H1 (cell line): ENCODE measurements at regions not wholly inside any gene's neighbourhood (a gene's known extent, or its start where the extent isn't known, plus 50 kb on each side); places are given as distances from the start of the nearest gene placed in this dataset.

ENCODE experiments used
- CTCF ChIA-PET: fragments of 300-600 bp; sonication (Branson Sonifier 250); formaldehyde crosslinking; loops from one replicate; lab custom pipeline; 2021; ENCODE audit not compliant: partially characterized antibody; lab: Charles Lee
- POLR2A ChIA-PET: fragments of 300-600 bp; sonication (Branson Sonifier 250); formaldehyde crosslinking; loops from one replicate; lab custom pipeline; 2021; ENCODE audit warnings: inconsistent platforms; ENCODE audit not compliant: partially characterized antibody; lab: Charles Lee
- DNase-seq, 2 experiments: peaks; one replicate each; pipeline versions ENCODE4 v3.0.0 to v3.0.0-alpha.2; 2010 to 2022; ENCODE audit warnings: low spot score in 2 of 2, low read depth in 1 of 2, mixed read lengths in 1 of 2
- FAIRE-seq: peaks from 2 replicates; lab custom pipeline; 2011; peaks lifted over from hg19 to GRCh38; lab: Jason Lieb, UNC
- H2AFZ ChIP-seq: 2 replicates; pipeline ENCODE4 v1.8.1; 2012; ENCODE audit warnings: low read length, inconsistent platforms
- H2AK5ac ChIP-seq: 2 replicates; pipeline ENCODE4 v1.6.1; 2013; ENCODE audit warnings: low read depth, low read length
- H2BK120ac ChIP-seq: replicated peaks from 2 replicates; pipeline ENCODE3; 2013; ENCODE audit warnings: low read depth, low read length, inconsistent platforms
- H2BK12ac ChIP-seq: 2 replicates; pipeline ENCODE4 v1.6.1; 2013; ENCODE audit warnings: low read depth, low read length
- H2BK15ac ChIP-seq: 2 replicates; pipeline ENCODE4 v1.6.1; 2013; ENCODE audit warnings: low read length
- H2BK20ac ChIP-seq: 2 replicates; pipeline ENCODE4 v1.6.1; 2013; ENCODE audit warnings: low read length
- H2BK5ac ChIP-seq: 2 replicates; pipeline ENCODE4 v1.6.1; 2013; ENCODE audit warnings: low read depth, low read length
- H3K14ac ChIP-seq: 2 replicates; pipeline ENCODE4 v1.6.1; 2013; ENCODE audit warnings: inconsistent platforms; ENCODE audit not compliant: insufficient read length
- H3K18ac ChIP-seq: 2 replicates; pipeline ENCODE4 v1.6.1; 2013; ENCODE audit warnings: low read length; ENCODE audit errors: extremely low read depth
- H3K23ac ChIP-seq: 2 replicates; pipeline ENCODE4 v1.6.1; 2013; ENCODE audit warnings: inconsistent platforms; ENCODE audit not compliant: insufficient read length
- H3K23me2 ChIP-seq: 2 replicates; pipeline ENCODE4 v1.6.1; 2013; ENCODE audit warnings: low read depth, low read length
- H3K27ac ChIP-seq: 2 replicates; pipeline ENCODE4 v1.6.1; 2011; ENCODE audit warnings: low read depth, low read length, inconsistent platforms
- H3K27me3 ChIP-seq, 4 experiments: replicated peaks in 1 of 4; 1 replicate in 1 of 4; 2 replicates in 3 of 4; pipeline versions ENCODE4 v1.6.1 to v1.8.1; 2011 to 2013; ENCODE audit warnings: low read length in 3 of 4, mild to moderate bottlenecking in 3 of 4, inconsistent platforms in 2 of 4, mixed read lengths in 2 of 4, moderate library complexity in 1 of 4; ENCODE audit not compliant: control insufficient read depth in 3 of 4, insufficient read depth in 3 of 4; ENCODE audit errors: extremely low read depth in 1 of 4
- H3K36me3 ChIP-seq, 4 experiments: 2 replicates each; pipeline versions ENCODE4 v1.6.1 to v1.8.1; 2011 to 2013; ENCODE audit warnings: mild to moderate bottlenecking in 4 of 4, low read length in 3 of 4, moderate library complexity in 2 of 4, control low read depth in 1 of 4, inconsistent platforms in 1 of 4; ENCODE audit not compliant: insufficient read depth in 4 of 4, control insufficient read depth in 2 of 4
- H3K4ac ChIP-seq: replicated peaks from 2 replicates; pipeline ENCODE3; 2013; ENCODE audit warnings: low read length, low read depth, mixed read lengths, inconsistent platforms; ENCODE audit not compliant: insufficient read length
- H3K4me1 ChIP-seq, 4 experiments: replicated peaks in 1 of 4; 1 replicate in 1 of 4; 2 replicates in 3 of 4; pipeline versions ENCODE4 v1.6.1 to v1.8.1; 2011 to 2013; ENCODE audit warnings: low read length in 3 of 4, inconsistent platforms in 2 of 4, mixed read lengths in 1 of 4; ENCODE audit not compliant: insufficient read depth in 4 of 4, control insufficient read depth in 3 of 4
- H3K4me2 ChIP-seq, 2 experiments: 2 replicates each; pipeline versions ENCODE4 v1.6.1 to v1.8.1; 2011 to 2013; ENCODE audit warnings: low read depth in 2 of 2, low read length in 2 of 2, control low read depth in 1 of 2, inconsistent platforms in 1 of 2, mild to moderate bottlenecking in 1 of 2; ENCODE audit not compliant: insufficient read depth in 1 of 2
- H3K4me3 ChIP-seq, 4 experiments: fragments of 200-600, 300-600 bp in 1 of 4; sonication (generic), shearing (Covaris generic), sonication (Bioruptor Twin) in 1 of 4; 2 replicates each; pipeline versions ENCODE4 v1.5.1 to v1.8.1; 2011 to 2016; ENCODE audit warnings: low read length in 4 of 4, low read depth in 3 of 4, control low read depth in 2 of 4, inconsistent platforms in 2 of 4, mild to moderate bottlenecking in 2 of 4, mixed read lengths in 1 of 4, moderate library complexity in 1 of 4; ENCODE audit not compliant: insufficient read depth in 2 of 4; ENCODE audit errors: extremely low read depth in 1 of 4
- H3K56ac ChIP-seq: replicated peaks from 2 replicates; pipeline ENCODE3; 2013; ENCODE audit warnings: low read depth, mild to moderate bottlenecking, mixed read lengths, low read length, inconsistent platforms; ENCODE audit not compliant: insufficient read length
- H3K79me1 ChIP-seq: 2 replicates; pipeline ENCODE4 v1.6.1; 2013; ENCODE audit warnings: low read depth, low read length, control low read depth
- H3K79me2 ChIP-seq, 2 experiments: 2 replicates each; pipeline versions ENCODE4 v1.6.1 to v1.8.1; 2012 to 2013; ENCODE audit warnings: low read length in 2 of 2, mild to moderate bottlenecking in 2 of 2, inconsistent platforms in 1 of 2; ENCODE audit not compliant: insufficient read depth in 2 of 2, control insufficient read depth in 1 of 2
- H3K9ac ChIP-seq, 4 experiments: replicated peaks in 1 of 4; 1 replicate in 1 of 4; 2 replicates in 3 of 4; pipeline versions ENCODE4 v1.6.1 to v1.8.1; 2011 to 2013; ENCODE audit warnings: low read depth in 3 of 4, low read length in 3 of 4, control low read depth in 2 of 4, mild to moderate bottlenecking in 2 of 4, moderate library complexity in 2 of 4, inconsistent platforms in 1 of 4; ENCODE audit errors: extremely low read depth in 1 of 4
- H3K9me3 ChIP-seq, 2 experiments: 2 replicates each; pipeline versions ENCODE4 v1.6.1 to v1.8.1; 2012 to 2013; ENCODE audit warnings: mild to moderate bottlenecking in 2 of 2, moderate library complexity in 2 of 2, control low read depth in 1 of 2, inconsistent platforms in 1 of 2, low read depth in 1 of 2, low read length in 1 of 2, mixed read lengths in 1 of 2; ENCODE audit not compliant: insufficient read depth in 2 of 2
- H4K20me1 ChIP-seq, 2 experiments: replicated peaks in 1 of 2; 2 replicates each; pipeline versions ENCODE3 to v1.8.1; 2011 to 2013; ENCODE audit warnings: inconsistent platforms in 2 of 2, low read length in 2 of 2, mild to moderate bottlenecking in 1 of 2; ENCODE audit not compliant: insufficient read depth in 2 of 2, control insufficient read depth in 1 of 2
- H4K5ac ChIP-seq: 2 replicates; pipeline ENCODE4 v1.6.1; 2013; ENCODE audit warnings: low read length, low read depth, mixed read lengths, inconsistent platforms; ENCODE audit not compliant: insufficient read length
- H4K8ac ChIP-seq: 2 replicates; pipeline ENCODE4 v1.8.0; 2013; ENCODE audit warnings: mild to moderate bottlenecking, moderate library complexity, low read length, inconsistent platforms; ENCODE audit not compliant: insufficient read depth; ENCODE audit errors: extremely low read depth
- H4K91ac ChIP-seq: replicated peaks from 2 replicates; pipeline ENCODE3; 2013; ENCODE audit warnings: low read length, mixed read lengths, inconsistent platforms; ENCODE audit not compliant: insufficient read length
- CREB1 ChIP-seq: IDR thresholded peaks from 2 replicates; pipeline ENCODE4 v1.6.1; 2012; ENCODE audit warnings: inconsistent platforms
- GABPA ChIP-seq: IDR thresholded peaks from 2 replicates; pipeline ENCODE4 v1.6.1; 2011; ENCODE audit warnings: mild to moderate bottlenecking, low read length, moderate library complexity, borderline replicate concordance; ENCODE audit not compliant: insufficient read depth
- HDAC6 ChIP-seq: IDR thresholded peaks from one replicate; pipeline ENCODE4 v1.7.1; 2012; ENCODE audit warnings: low read depth, mild to moderate bottlenecking, inconsistent platforms, low read length, moderate library complexity
- MAX ChIP-seq: IDR thresholded peaks from 2 replicates; pipeline ENCODE4 v1.6.1; 2012; ENCODE audit warnings: inconsistent platforms
- NRF1 ChIP-seq: IDR thresholded peaks from 2 replicates; pipeline ENCODE4 v1.6.1; 2011; ENCODE audit warnings: mild to moderate bottlenecking, low read depth, low read length, improper control_type of control experiment
- RNF2 ChIP-seq: fragments of 200-900, 300-1000 bp; sonication (generic); IDR thresholded peaks from 2 replicates; pipeline ENCODE4 v1.7.1; 2016; ENCODE audit warnings: borderline replicate concordance, low read depth, mild to moderate bottlenecking, antibody characterized with exemption, low read length; ENCODE audit not compliant: poor library complexity, severe bottlenecking; ENCODE audit errors: missing control alignments
- TCF12 ChIP-seq: IDR thresholded peaks from 2 replicates; pipeline ENCODE4 v1.6.1; 2011; ENCODE audit warnings: low read depth, mild to moderate bottlenecking, low read length
- WGBS, 2 experiments: shearing (Covaris generic) in 1 of 2; methylation state at CpG; one replicate each; pipeline versions ENCODE4 v1.1.6 to v1.1.7; 2013 to 2015; ENCODE audit warnings: low lambda C conversion rate in 2 of 2, mixed read lengths in 2 of 2, inconsistent platforms in 1 of 2, low coverage in 1 of 2, missing lambda C conversion rate in 1 of 2; ENCODE audit not compliant: insufficient replicate concordance in 2 of 2, insufficient coverage in 1 of 2, insufficient read length in 1 of 2; ENCODE audit errors: extremely low coverage in 1 of 2, missing lambda C conversion rate in 1 of 2; 5-methylcytosine and 5-hydroxymethylcytosine counted together

GRCh38 chr11:70772950-70773349, 374.6 kb downstream of the CTTN start:
- ChIA-PET CTCF (interaction anchor here (0.7 to 4.2 kb wide), 8 partner anchors 11 to 262 kb away, joined by 3 to 15 read pairs (median 3); no protein-coding TSS in a partner anchor), POLR2A (interaction anchor here (0.8 kb wide), 1 partner anchor 12 kb away, joined by 3 read pairs; no protein-coding TSS in a partner anchor)
- Histone ChIP-seq H3K4ac (no peak overlapping the region), H3K23me2 (peaks cover 10% of the 10 kb centered on the region; the same call in 1 of the 2 replicates), H3K4me3 (no peak overlapping the region), H3K79me2 (no peaks in the 10 kb centered on the region), H4K5ac (no peak overlapping the region), H2BK5ac (no peak overlapping the region), H2AK5ac (no peak overlapping the region), H2AFZ (no peak overlapping the region), H3K27me3 (no peaks in the 10 kb centered on the region), H3K14ac (no peak overlapping the region), H4K91ac (no peak overlapping the region), H2BK120ac (no peak overlapping the region), H3K56ac (no peak overlapping the region), H3K9me3 (no peaks in the 10 kb centered on the region), H4K8ac (no peak overlapping the region), H3K36me3 (no peaks in the 10 kb centered on the region), H3K9ac (no peak overlapping the region), H3K79me1 (no peaks in the 10 kb centered on the region; the same call in 1 of the 2 replicates), H3K4me2 (no peak overlapping the region), H3K27ac (no peak overlapping the region), H3K4me1 (peaks cover 0 to 2% (median under 1%) of the 10 kb centered on the region in 4 experiments; a peak in 3 of 7 replicates), H2BK20ac (no peak overlapping the region), H2BK12ac (no peak overlapping the region), H3K23ac (no peak overlapping the region), H3K18ac (no peak overlapping the region), H2BK15ac (no peak overlapping the region), H4K20me1 (peaks cover 0 to 6% of the 10 kb centered on the region in 2 experiments)
- DNase-seq, result no peak
- FAIRE-seq, result no peak
- 86% methylated on average over 8 of the region's 8 CpGs; no CpG with 5 or more reads in 1 of the 2 experiments for WGBS, 2 experiments
- TF ChIP-seq CREB1, result no peak
- TF ChIP-seq TCF12, result no peak
- TF ChIP-seq RNF2, result no peak
- no peak for TF ChIP-seq GABPA
- TF ChIP-seq NRF1, result no peak
- no peak for TF ChIP-seq HDAC6
- no peak for TF ChIP-seq MAX
